GM18508 (cell line): ENCODE measurements at regions not wholly inside any gene's neighbourhood (a gene's known extent, or its start where the extent isn't known, plus 50 kb on each side); places are given as distances from the start of the nearest gene placed in this dataset.

Experiments used
- ATAC-seq: cut with Tn5 transposase; IDR thresholded peaks from one replicate; pipeline ENCODE4 v1.9.1; 2021; ENCODE audit warnings: moderate number of reproducible peaks; ENCODE audit not compliant: insufficient read depth, unreplicated experiment

GRCh38 chr1:9419369-9420041 lies 119.8 kb upstream of the SLC25A33 start:
- ATAC-seq = no peak

- ATAC-seq = no peak
Observed at GRCh38 chr1:9420835-9421532, 118.3 kb upstream of the SLC25A33 start.

- no peak for ATAC-seq
Observed at GRCh38 chr1:9421533-9421873, 117.8 kb upstream of the SLC25A33 start.

- ATAC-seq = no peak
Observed at GRCh38 chr1:9422321-9422720, 116.9 kb upstream of the SLC25A33 start.

GRCh38 chr1:9422911-9423505 lies 116.3 kb upstream of the SLC25A33 start:
- ATAC-seq = no peak

GRCh38 chr1:9424261-9424660 lies 115.0 kb upstream of the SLC25A33 start:
- no peak for ATAC-seq

GRCh38 chr1:9425859-9426258 lies 113.4 kb upstream of the SLC25A33 start:
- ATAC-seq = no peak

- peak; percentile 31 for ATAC-seq
Observed at GRCh38 chr1:9426291-9426711, 113.0 kb upstream of the SLC25A33 start.

GRCh38 chr1:9427388-9427787 lies 111.9 kb upstream of the SLC25A33 start:
- no peak for ATAC-seq

- ATAC-seq = peak; percentile 66
Observed at GRCh38 chr1:9428601-9429341, 110.5 kb upstream of the SLC25A33 start.

GRCh38 chr1:9429342-9429711 lies 109.9 kb upstream of the SLC25A33 start:
- no peak for ATAC-seq

GRCh38 chr1:9434247-9435152 lies 104.8 kb upstream of the SLC25A33 start:
- ATAC-seq = no peak

- no peak for ATAC-seq
Observed at GRCh38 chr1:9435153-9435636, 104.1 kb upstream of the SLC25A33 start.

- ATAC-seq = no peak
Observed at GRCh38 chr1:9435854-9436640, 103.2 kb upstream of the SLC25A33 start.

GRCh38 chr1:9437961-9438430 lies 101.3 kb upstream of the SLC25A33 start:
- no peak for ATAC-seq

- ATAC-seq = no peak
Observed at GRCh38 chr1:9438431-9439073, 100.7 kb upstream of the SLC25A33 start.

GRCh38 chr1:9439074-9439761 lies 100.0 kb upstream of the SLC25A33 start:
- no peak for ATAC-seq

- ATAC-seq = no peak
Observed at GRCh38 chr1:9440261-9440660, 99.0 kb upstream of the SLC25A33 start.
